Right cardiac atrium (tissue), 5 donors: ENCODE measurements at regions not wholly inside any gene's neighbourhood (a gene's known extent, or its start where the extent isn't known, plus 50 kb on each side); places are given as distances from the start of the nearest gene placed in this dataset.

ENCODE experiments used
- ATAC-seq, 2 donors: fragments of 200-7000 bp; cut with Tn5 transposase; one replicate each; pipeline versions ENCODE4 v1.8.0 to v1.9.1; 2020; ENCODE audit warnings: moderate library complexity in 2 of 2, mild to moderate bottlenecking in 1 of 2
- DNase-seq, 3 donors: peaks; one replicate each; pipeline ENCODE4 v3.0.0-alpha.2; 2020
- H3K27ac ChIP-seq: one replicate; pipeline ENCODE4 v1.5.1; 2013; ENCODE audit warnings: mild to moderate bottlenecking, low read length, control low read depth, moderate library complexity
- H3K27me3 ChIP-seq: one replicate; pipeline ENCODE4 v1.6.1; 2013; ENCODE audit not compliant: control insufficient read depth, insufficient read depth
- H3K4me1 ChIP-seq: one replicate; pipeline ENCODE4 v1.6.1; 2013; ENCODE audit warnings: low read length; ENCODE audit not compliant: control insufficient read depth, insufficient read depth
- H3K4me3 ChIP-seq: one replicate; pipeline ENCODE4 v1.5.1; 2013; ENCODE audit warnings: low read length, control low read depth
- H3K9me3 ChIP-seq: one replicate; pipeline ENCODE4 v1.6.1; 2013; ENCODE audit warnings: low read length; ENCODE audit not compliant: control insufficient read depth
- WGBS: extraction: QIAGEN DNeasy Blood & Tissue Kit; methylation state at CpG from one replicate; pipeline ENCODE4 v1.1.7; 2013; 5-methylcytosine and 5-hydroxymethylcytosine counted together
- intact Hi-C, 4 donors: fragments of 100-400 bp; cut with DNase I; formaldehyde crosslinking; loops; one replicate each; pipeline versions ENCODE4 v1.11.0 to v1.14.0; 2022 to 2023
- donor health status: healthy with polysubstance abuse.
- donor health status: DM: no; HTN: yes; CAD: no.
- donor health status: DM: no; HTN: no; CAD: no.
- donor health status: DM: no; HTN: yes; CAD: no; lungs with severe emphysema.
- donor health status: DM: yes; HTN: yes; CAD: no.

DNA sequence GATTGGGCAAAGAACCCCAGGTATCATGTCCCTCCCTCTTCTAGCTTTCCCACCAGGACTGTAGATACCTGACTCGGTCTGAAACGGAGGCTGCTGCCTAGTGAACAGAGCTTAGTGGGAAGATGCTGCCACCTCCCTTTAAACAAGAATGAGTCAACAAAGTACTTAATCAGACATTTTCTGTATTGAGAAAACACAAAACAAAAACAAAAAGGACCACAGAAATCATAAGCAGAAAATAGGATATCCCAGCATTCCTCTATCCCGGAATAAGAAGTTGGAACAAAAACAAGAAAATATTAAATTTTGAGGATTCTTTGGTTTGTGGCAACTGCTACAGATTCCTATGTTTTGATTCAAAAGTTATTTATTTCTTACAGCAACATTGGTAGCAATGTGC lies 51.7 kb upstream of the COL8A1 start:
- Histone ChIP-seq H3K27me3 (no peaks in the 10 kb centered on the region), H3K4me3 (no peak overlapping the region), H3K27ac (no peak overlapping the region), H3K9me3 (no peaks in the 10 kb centered on the region), H3K4me1 (no peaks in the 10 kb centered on the region)
- intact Hi-C loops: no loop called here
- 57% methylated on average over 3 of the region's 3 CpGs for WGBS
- ATAC-seq (no peak), DNase-seq (no peak)

DNA sequence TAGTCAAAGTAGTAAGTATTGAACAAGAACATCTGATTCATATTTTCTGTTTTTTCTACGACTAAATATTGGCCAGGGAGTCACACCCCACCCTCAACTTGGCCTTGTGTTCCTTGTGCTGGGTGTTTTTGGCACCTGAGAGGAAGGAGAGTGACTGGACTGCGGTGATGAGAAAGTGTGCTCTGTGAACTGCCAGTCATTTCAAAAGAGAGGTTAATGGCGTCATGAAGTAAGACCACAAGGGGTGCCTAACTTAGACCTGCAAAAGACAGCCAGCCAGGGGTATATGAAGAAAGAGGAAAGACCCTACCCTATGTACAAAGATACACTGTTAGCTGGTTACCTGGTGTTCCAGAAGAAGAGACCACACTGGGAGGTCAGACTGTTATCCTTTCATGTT lies 58.4 kb upstream of the COL8A1 start:
- ATAC-seq (no peak), DNase-seq (no peak)
- Histone ChIP-seq H3K27ac (no peak overlapping the region), H3K27me3 (no peaks in the 10 kb centered on the region), H3K4me3 (no peak overlapping the region), H3K9me3 (no peaks in the 10 kb centered on the region), H3K4me1 (no peaks in the 10 kb centered on the region)
- WGBS: 85% methylated on average over 3 of the region's 3 CpGs
- intact Hi-C loops: no loop called here

DNA sequence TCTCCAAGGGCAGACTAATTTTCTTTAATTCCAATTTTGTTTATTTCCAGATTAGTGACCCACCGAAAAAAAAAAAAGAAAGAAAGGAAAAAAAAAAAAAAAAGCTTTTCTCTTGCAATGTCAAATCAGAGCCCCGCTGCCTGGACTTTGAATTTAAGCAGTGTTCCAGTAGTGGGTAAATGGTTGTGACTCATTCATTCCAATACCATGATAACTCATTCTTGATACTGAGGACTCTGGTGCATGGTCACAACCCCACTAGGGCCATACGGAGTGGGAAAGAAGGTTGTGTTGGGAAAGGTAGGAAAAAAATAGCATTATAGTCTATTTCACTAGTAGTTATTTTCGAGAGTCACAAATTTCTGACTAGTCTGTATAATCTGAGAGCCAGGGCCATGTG lies 59.1 kb upstream of the COL8A1 start:
- Histone ChIP-seq H3K27ac (no peak overlapping the region), H3K27me3 (no peaks in the 10 kb centered on the region), H3K4me3 (no peak overlapping the region), H3K4me1 (no peaks in the 10 kb centered on the region), H3K9me3 (no peaks in the 10 kb centered on the region)
- intact Hi-C loops: no loop called here
- 85% methylated on average over 4 of the region's 4 CpGs for WGBS
- ATAC-seq (no peak), DNase-seq (no peak)

DNA sequence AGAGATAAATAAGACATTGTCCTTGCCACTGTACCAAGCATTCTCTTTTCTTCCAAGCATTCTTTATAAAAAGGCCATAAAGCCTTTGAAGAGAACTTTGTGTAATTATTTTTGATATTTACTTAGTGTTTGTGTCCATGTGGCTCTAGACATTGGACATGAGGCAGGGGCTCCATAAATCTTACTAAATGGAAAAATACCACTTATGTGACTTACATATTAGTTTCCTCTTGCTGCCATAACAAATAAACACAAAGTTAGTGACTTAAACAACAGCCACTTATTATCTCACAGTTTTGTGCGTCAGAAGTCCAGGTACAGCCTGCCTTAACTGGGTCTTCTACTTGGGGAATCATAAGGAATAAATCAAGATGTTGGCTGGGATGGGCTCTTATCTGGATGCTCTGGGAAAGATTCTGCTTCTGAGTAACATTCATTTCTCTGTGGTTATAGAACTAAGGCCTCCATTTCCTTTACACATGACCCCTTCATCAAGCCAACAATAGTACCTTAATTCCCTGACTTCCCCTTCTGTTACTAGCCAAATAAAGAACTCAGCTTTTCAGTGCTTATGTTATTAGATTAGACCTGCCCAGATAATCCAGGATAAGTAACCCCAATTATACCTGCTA lies 59.9 kb upstream of the COL8A1 start:
- WGBS: 87% methylated on average over 1 of the region's 1 CpG
- no peak overlapping the region for H3K4me3 ChIP-seq
- H3K4me1 ChIP-seq: no peaks in the 10 kb centered on the region
- ATAC-seq: no peak
- intact Hi-C loops: no loop called here
- DNase-seq: no peak
- no peaks in the 10 kb centered on the region for H3K9me3 ChIP-seq
- no peaks in the 10 kb centered on the region for H3K27me3 ChIP-seq
- no peak overlapping the region for H3K27ac ChIP-seq

DNA sequence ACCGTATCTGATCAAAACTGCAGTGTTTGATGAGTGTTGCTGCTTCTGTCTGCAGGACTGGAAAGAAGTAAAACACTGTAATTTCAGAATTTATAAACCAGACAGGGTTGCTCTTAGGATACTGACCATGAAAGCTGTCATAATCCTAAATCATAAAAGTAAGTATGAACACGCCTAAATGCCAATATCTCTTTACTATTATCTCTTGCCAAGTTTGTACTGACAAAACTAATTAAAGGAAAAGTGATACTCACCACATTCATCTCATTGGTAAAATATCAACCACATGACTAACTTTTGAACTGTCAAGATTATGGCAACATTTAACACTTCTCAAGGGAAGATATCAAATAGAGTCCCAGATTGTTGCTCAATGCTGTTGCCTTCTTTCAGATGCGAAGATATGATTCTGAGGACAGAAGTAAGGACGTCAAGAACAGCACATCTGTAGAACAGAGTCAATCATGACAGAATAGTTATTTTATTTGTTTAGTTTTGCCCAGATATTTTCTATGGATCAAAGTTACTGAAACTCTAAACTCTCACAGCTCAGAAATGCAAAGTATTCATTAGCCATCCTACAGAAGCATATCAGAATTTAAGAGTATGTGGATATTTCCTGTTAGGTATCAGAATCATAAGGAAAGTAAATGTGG lies 61.4 kb upstream of the COL8A1 start:
- ATAC-seq (no peak), DNase-seq (no peak)
- no peaks in the 10 kb centered on the region for H3K27me3 ChIP-seq
- no peak overlapping the region for H3K4me3 ChIP-seq
- H3K27ac ChIP-seq: no peak overlapping the region
- intact Hi-C loops: no loop called here
- WGBS: 80% methylated on average over 4 of the region's 4 CpGs
- H3K4me1 ChIP-seq: no peaks in the 10 kb centered on the region
- H3K9me3 ChIP-seq: no peaks in the 10 kb centered on the region

DNA sequence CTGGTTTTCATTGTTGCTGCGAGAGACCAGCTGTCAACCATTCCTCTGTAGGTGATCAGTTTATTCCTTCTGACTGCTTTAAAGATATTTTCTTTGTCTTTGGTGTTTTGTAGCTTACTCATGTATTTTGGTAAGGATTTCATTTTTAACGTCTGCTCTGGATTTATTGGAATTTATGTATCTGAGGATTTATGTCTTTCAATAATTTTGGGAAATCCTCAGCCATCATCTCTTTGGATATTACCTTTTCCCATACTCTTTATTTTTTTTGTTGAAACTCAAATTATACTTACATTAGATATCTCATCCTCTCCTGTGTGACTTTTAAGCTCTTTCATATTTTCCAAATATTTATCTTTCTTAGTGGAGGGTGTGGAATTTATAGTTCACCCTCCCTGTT lies 62.7 kb upstream of the COL8A1 start:
- H3K4me1 ChIP-seq: no peaks in the 10 kb centered on the region
- ATAC-seq (no peak), DNase-seq (no peak)
- H3K4me3 ChIP-seq: no peak overlapping the region
- no peaks in the 10 kb centered on the region for H3K9me3 ChIP-seq
- H3K27me3 ChIP-seq: no peaks in the 10 kb centered on the region
- intact Hi-C loops: no loop called here
- H3K27ac ChIP-seq: no peak overlapping the region
- 94% methylated on average over 2 of the region's 2 CpGs for WGBS

DNA sequence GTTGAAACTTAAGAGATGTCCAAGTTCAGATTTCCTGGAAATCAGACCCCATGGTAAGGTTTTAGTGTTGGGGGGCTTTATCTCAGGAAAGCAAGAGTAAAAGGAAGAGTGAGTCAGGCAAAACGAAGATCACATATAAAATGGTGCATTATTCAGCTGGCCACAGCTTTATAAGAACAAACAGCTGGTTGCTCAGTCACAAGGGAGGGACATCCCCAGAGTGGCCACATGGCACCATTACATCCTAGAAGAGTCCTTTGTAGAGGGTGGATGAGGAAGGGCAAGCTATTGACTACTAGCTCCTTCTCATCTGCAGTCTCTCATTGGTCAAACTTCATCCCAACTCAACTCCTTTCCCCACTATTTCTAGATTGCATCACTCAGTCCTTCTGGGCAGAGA lies 68.3 kb upstream of the COL8A1 start:
- Histone ChIP-seq H3K27me3 (no peaks in the 10 kb centered on the region), H3K9me3 (no peaks in the 10 kb centered on the region), H3K4me1 (no peaks in the 10 kb centered on the region), H3K27ac (no peak overlapping the region), H3K4me3 (no peak overlapping the region)
- no peak for ATAC-seq
- DNase-seq: no peak
- intact Hi-C loops: no loop called here
- 67% methylated on average over 1 of the region's 1 CpG for WGBS

DNA sequence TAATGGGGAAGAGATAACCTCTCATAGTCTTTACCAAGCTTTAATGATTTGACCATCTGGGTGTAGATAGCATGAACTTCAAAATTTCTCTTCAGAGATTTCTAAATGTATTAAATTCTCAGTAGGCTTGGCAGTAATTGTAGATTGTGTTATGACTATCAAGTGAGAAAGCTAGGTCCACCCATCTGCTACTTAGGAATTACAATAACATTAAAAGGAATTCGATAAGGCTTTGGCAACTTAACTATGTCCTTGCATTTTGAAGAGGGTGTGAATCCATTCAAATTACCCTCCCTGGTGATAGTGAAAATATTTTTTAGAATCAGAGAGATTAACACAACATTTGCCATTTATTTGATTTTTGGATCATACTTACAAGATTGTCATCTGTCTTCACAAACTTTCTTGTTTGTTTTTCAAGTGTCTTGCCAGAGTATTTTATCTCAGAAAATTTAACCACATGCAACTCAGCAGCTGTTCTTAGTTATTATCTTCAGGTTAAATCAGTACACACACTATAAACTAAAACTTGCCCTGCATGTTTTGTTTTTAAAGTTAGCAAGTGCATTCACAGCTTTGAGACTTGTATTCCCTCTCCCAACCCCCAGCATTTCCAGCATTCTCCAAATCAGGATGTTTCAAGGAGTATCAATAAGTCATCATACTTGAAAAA lies 69.6 kb upstream of the COL8A1 start:
- 42% methylated on average over 1 of the region's 1 CpG for WGBS
- intact Hi-C loops: no loop called here
- ATAC-seq: no peak

DNA sequence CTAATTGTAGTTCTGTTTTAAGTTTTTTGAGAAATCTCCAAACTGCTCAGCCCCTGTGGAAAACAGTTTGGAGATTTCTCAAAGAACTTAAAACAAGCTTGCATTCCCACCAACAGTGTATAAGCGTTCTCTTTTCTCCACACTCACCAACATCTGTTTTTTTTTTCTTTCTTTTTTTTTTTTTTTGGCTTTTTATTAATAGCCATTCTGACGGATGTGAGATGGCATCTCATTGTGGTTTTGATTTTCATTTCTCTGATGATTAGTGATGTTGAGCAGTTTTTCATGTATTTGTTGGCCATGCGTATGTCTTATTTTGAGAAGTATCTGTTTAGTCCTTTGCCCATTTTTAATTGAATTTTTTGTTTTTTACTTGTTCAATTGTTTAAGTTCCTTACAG lies 73.1 kb upstream of the COL8A1 start:
- intact Hi-C loops: no loop called here
- 84% methylated on average over 3 of the region's 3 CpGs for WGBS
- H3K9me3 ChIP-seq: no peaks in the 10 kb centered on the region
- DNase-seq (no peak), ATAC-seq (no peak)
- H3K27me3 ChIP-seq: no peaks in the 10 kb centered on the region
- no peak overlapping the region for H3K27ac ChIP-seq
- no peak overlapping the region for H3K4me3 ChIP-seq
- no peaks in the 10 kb centered on the region for H3K4me1 ChIP-seq

More for the DNA sequence above, 69.6 kb upstream of the COL8A1 start:
- no peaks in the 10 kb centered on the region for H3K4me1 ChIP-seq
- no peaks in the 10 kb centered on the region for H3K27me3 ChIP-seq
- DNase-seq: no peak
- no peaks in the 10 kb centered on the region for H3K9me3 ChIP-seq
- no peak overlapping the region for H3K27ac ChIP-seq
- H3K4me3 ChIP-seq: no peak overlapping the region

DNA sequence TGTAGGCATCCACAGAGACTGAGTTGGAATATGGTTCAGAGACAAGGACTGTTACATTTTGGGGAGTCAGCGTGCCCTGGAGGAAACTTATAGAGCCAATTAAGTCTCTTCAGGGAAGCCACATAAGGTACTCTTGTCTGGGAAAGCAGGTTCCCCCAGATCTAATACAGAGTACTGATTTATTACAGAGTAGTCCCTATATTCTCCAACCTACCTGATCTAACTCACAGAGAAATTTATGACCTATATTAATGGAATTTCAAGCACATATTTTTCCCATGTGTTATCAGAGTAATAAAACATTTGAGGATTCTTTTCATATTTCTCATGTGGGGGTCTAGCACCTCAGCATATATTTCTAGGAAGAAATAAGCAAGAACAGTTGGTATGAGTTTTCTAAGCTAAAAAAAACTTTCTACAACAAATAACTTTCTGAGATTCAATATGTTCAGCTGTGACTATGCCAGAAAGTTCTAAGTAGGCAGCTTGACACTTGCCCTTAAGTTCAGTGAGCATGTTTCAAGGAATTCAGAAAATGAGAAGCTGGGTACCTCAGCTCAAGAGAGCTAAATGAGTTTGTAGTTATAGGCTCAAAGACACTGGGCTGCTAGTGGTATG lies 75.3 kb upstream of the COL8A1 start:
- no peaks in the 10 kb centered on the region for H3K9me3 ChIP-seq

DNA sequence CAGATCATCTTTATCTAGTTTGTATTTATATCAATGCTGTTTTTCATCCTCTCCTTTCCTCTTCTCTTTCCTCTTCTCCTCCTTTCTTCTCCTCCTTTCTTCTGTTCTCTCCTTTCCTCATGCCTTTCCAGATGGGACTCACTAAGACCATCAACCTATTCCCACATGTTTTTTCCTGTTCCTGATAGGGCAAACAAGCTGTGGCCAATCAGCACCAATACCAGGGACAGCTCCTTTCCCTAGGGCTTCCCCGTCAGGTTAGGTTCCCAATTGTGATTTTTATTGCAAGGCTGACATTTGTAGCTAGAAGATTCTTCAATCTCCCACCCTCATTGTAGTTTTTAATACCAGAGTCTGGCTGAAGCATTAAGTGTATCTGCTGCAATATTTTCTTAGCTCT lies 76.3 kb upstream of the COL8A1 start:
- no peaks in the 10 kb centered on the region for H3K9me3 ChIP-seq
- DNase-seq: no peak
- H3K4me3 ChIP-seq: no peak overlapping the region
- H3K27me3 ChIP-seq: no peaks in the 10 kb centered on the region
- intact Hi-C loops: no loop called here
- 49% methylated on average over 1 of the region's 1 CpG for WGBS
- H3K4me1 ChIP-seq: no peaks in the 10 kb centered on the region
- no peak overlapping the region for H3K27ac ChIP-seq
- ATAC-seq: no peak

More for the DNA sequence above, 75.3 kb upstream of the COL8A1 start:
- ATAC-seq (no peak), DNase-seq (no peak)
- Histone ChIP-seq H3K4me1 (no peaks in the 10 kb centered on the region), H3K4me3 (no peak overlapping the region), H3K27ac (no peak overlapping the region), H3K27me3 (no peaks in the 10 kb centered on the region)
- intact Hi-C loops: no loop called here
- 73% methylated on average over 1 of the region's 1 CpG for WGBS
